CD14-positive monocyte (primary cell): ENCODE measurements at regions not wholly inside any gene's neighbourhood (a gene's known extent, or its start where the extent isn't known, plus 50 kb on each side); places are given as distances from the start of the nearest gene placed in this dataset.

Experiments used
- DNase-seq, 3 donors: peaks; one replicate each; pipeline ENCODE4 v3.0.0-alpha.2; 2011 to 2022
- H2AFZ ChIP-seq: 2 replicates; pipeline ENCODE4 v1.6.0; 2012; ENCODE audit warnings: mild to moderate bottlenecking, low read depth, low read length, inconsistent platforms; ENCODE audit not compliant: insufficient read depth, poor library complexity, severe bottlenecking
- H3K27ac ChIP-seq, 2 donors: 1 replicate in 1 of 2; 2 replicates in 1 of 2; pipeline ENCODE4 v1.5.1; 2012 to 2013; ENCODE audit warnings: low read length in 2 of 2, control low read depth in 1 of 2, inconsistent platforms in 1 of 2, low read depth in 1 of 2, mild to moderate bottlenecking in 1 of 2
- H3K27me3 ChIP-seq, 2 donors: one replicate each; pipeline versions ENCODE4 v1.6.0 to v1.6.1; 2011 to 2013; ENCODE audit warnings: low read length in 2 of 2; ENCODE audit not compliant: control insufficient read depth in 2 of 2, insufficient read depth in 2 of 2
- H3K36me3 ChIP-seq, 2 donors: replicated peaks in 1 of 2; 1 replicate in 1 of 2; 2 replicates in 1 of 2; pipeline versions ENCODE4 v1.5.1 to v1.6.1; 2012 to 2013; ENCODE audit warnings: low read length in 2 of 2, control low read depth in 1 of 2, inconsistent platforms in 1 of 2, mild to moderate bottlenecking in 1 of 2; ENCODE audit not compliant: insufficient read depth in 2 of 2, control insufficient read depth in 1 of 2
- H3K4me1 ChIP-seq, 2 donors: 1 replicate in 1 of 2; 2 replicates in 1 of 2; pipeline versions ENCODE4 v1.5.1 to v1.6.1; 2012 to 2013; ENCODE audit warnings: low read length in 2 of 2, control low read depth in 1 of 2, inconsistent platforms in 1 of 2, mild to moderate bottlenecking in 1 of 2, moderate library complexity in 1 of 2; ENCODE audit not compliant: insufficient read depth in 2 of 2, control insufficient read depth in 1 of 2
- H3K4me2 ChIP-seq: replicated peaks from 2 replicates; pipeline ENCODE3; 2012; ENCODE audit warnings: low read length, moderate library complexity, mild to moderate bottlenecking; ENCODE audit not compliant: poor library complexity, severe bottlenecking; ENCODE audit errors: extremely low read depth
- H3K4me3 ChIP-seq, 3 experiments: fragments of 200-600 bp in 1 of 3; sonication (generic) in 1 of 3; replicated peaks in 1 of 3; 1 replicate in 2 of 3; 2 replicates in 1 of 3; pipeline ENCODE4 v1.5.1; 2011 to 2013; ENCODE audit warnings: low read length in 3 of 3, mild to moderate bottlenecking in 3 of 3, control low read depth in 2 of 3, low read depth in 2 of 3, inconsistent platforms in 1 of 3, moderate library complexity in 1 of 3
- H3K79me2 ChIP-seq: 2 replicates; pipeline ENCODE4 v1.6.0; 2012; ENCODE audit warnings: mild to moderate bottlenecking, control low read depth, inconsistent platforms, low read length, moderate library complexity; ENCODE audit not compliant: insufficient read depth
- H3K9ac ChIP-seq: 2 replicates; pipeline ENCODE4 v1.6.0; 2017; ENCODE audit warnings: low read length, mild to moderate bottlenecking; ENCODE audit not compliant: insufficient read depth, poor library complexity, severe bottlenecking
- H3K9me3 ChIP-seq, 2 donors: replicated peaks in 1 of 2; 1 replicate in 1 of 2; 2 replicates in 1 of 2; pipeline versions ENCODE4 v1.5.1 to v1.6.1; 2012 to 2013; ENCODE audit warnings: low read length in 2 of 2, control low read depth in 1 of 2; ENCODE audit not compliant: control insufficient read depth in 1 of 2, insufficient read depth in 1 of 2
- H4K20me1 ChIP-seq: 2 replicates; pipeline ENCODE4 v1.6.0; 2012; ENCODE audit warnings: mild to moderate bottlenecking, low read length, control low read depth, moderate library complexity; ENCODE audit not compliant: insufficient read depth
- H3K27ac Mint-ChIP-seq, 7 donors: one replicate each; pipeline ENCODE4 v1.8.0; 2020; ENCODE audit warnings: mild to moderate bottlenecking in 7 of 7, mixed read lengths in 7 of 7, moderate library complexity in 6 of 7, inconsistent platforms in 2 of 7
- H3K27me3 Mint-ChIP-seq, 3 donors: one replicate each; pipeline ENCODE4 v1.8.0; 2021 to 2022; ENCODE audit warnings: low read depth in 3 of 3, mild to moderate bottlenecking in 3 of 3, mixed read lengths in 3 of 3, moderate library complexity in 3 of 3, inconsistent platforms in 1 of 3
- H3K36me3 Mint-ChIP-seq, 2 donors: one replicate each; pipeline ENCODE4 v1.8.0; 2020; ENCODE audit warnings: mixed read lengths in 2 of 2, inconsistent platforms in 1 of 2, mild to moderate bottlenecking in 1 of 2
- H3K4me1 Mint-ChIP-seq: one replicate; pipeline ENCODE4 v1.8.0; 2020; ENCODE audit warnings: mild to moderate bottlenecking, mixed read lengths
- H3K4me3 Mint-ChIP-seq, 2 donors: one replicate each; pipeline ENCODE4 v1.8.0; 2020; ENCODE audit warnings: mild to moderate bottlenecking in 2 of 2, mixed read lengths in 2 of 2, moderate library complexity in 1 of 2
- H3K9me3 Mint-ChIP-seq, 7 donors: one replicate each; pipeline ENCODE4 v1.8.0; 2020 to 2022; ENCODE audit warnings: mixed read lengths in 7 of 7, mild to moderate bottlenecking in 6 of 7, moderate library complexity in 6 of 7, inconsistent platforms in 2 of 7
- CTCF ChIP-seq: fragments of 200-600 bp; IDR thresholded peaks from one replicate; pipeline ENCODE4 v1.8.0; 2022; ENCODE audit warnings: antibody characterized with exemption, mild to moderate bottlenecking
- WGBS: methylation state at CpG from one replicate; pipeline ENCODE4 v1.1.5; 2013; ENCODE audit warnings: missing lambda C conversion rate; ENCODE audit not compliant: insufficient coverage; 5-methylcytosine and 5-hydroxymethylcytosine counted together
- intact Hi-C, 2 donors: fragments of 100-400 bp; cut with micrococcal nuclease; formaldehyde crosslinking; loops; one replicate each; pipeline versions ENCODE4 v1.15.0 to v1.15.1; 2023

DNA sequence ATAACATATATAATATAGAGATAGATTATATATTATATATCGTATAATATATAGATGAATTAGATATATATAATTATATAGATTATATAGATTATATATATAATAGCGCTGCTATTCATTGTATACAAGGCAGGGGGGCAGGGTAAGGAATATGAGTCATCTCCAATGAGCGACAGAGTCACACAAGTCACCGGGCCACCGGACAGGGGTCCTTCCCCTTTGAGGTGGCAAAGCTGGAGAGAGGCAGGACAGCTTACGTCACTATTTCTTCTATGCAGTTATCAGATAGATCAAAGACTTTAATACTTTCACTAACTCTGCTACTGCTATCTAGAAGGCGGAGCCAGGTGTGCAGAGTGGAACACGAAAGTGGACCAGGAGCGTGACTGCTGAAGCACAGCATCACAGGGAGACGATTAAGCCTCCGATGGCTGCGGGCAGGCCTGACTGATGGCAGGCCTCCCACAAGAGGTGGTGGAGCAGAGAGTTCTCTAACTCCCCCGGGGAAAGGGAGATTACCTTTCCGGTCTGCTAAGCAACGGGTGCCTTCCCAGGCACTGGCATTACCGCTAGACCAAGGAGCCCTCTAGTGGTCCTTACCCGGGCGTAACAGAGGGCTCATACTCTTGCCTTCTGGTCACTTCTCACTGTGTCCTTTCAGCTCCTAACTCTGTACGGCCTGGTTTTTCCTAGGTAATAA lies 2154.7 kb downstream of the MRPL39 start:
- Histone ChIP-seq H4K20me1 (no peaks in the 10 kb centered on the region), H3K36me3 (no peaks in the 10 kb centered on the region), H3K79me2 (no peaks in the 10 kb centered on the region), H3K4me1 (no peaks in the 10 kb centered on the region), H3K4me2 (no peak overlapping the region), H2AFZ (no peak overlapping the region), H3K27ac (no peak overlapping the region), H3K9ac (no peak overlapping the region), H3K4me3 (no peak overlapping the region), H3K9me3 (no peaks in the 10 kb centered on the region), H3K27me3 (no peaks in the 10 kb centered on the region)
- Mint-ChIP-seq H3K36me3 (no peaks in the 10 kb centered on the region), H3K27ac (no peak overlapping the region), H3K27me3 (peaks cover 0 to 2% (median 0%) of the 10 kb centered on the region in 3 donors), H3K9me3 (peaks cover 0 to 3% (median 0%) of the 10 kb centered on the region in 7 donors), H3K4me3 (no peak overlapping the region), H3K4me1 (no peaks in the 10 kb centered on the region)
- intact Hi-C loops, result no loop called here
- no peak for DNase-seq
- TF ChIP-seq CTCF, result no peak
- 30% methylated on average over 10 of the region's 19 CpGs for WGBS

DNA sequence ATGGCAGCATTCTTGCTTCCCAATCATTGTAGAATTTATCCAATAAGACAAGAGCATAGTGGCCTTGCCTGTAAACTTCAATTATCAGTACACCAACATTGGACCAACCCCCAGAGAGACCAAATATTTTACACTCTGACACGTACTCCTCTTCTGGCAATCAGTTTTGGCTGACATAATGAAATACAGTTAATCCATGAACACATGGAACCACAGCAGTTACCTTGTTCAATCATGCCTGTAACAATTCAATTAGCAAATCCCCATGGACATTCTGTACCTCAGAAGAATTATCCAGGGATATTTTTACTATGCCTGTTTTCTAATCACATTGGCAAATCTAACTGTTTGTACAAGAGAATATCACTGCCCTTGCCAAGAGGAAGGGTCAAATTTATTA lies 2162.0 kb downstream of the MRPL39 start:
- no peaks in the 10 kb centered on the region for H3K27me3 ChIP-seq
- DNase-seq, result no peak
- H3K4me1 Mint-ChIP-seq, result no peaks in the 10 kb centered on the region
- no peak for TF ChIP-seq CTCF
- no peak overlapping the region for H3K4me3 ChIP-seq
- WGBS, result 70% methylated on average over 1 of the region's 1 CpG
- no peak overlapping the region for H3K27ac ChIP-seq
- no peaks in the 10 kb centered on the region for H3K27me3 Mint-ChIP-seq
- no peaks in the 10 kb centered on the region for H3K9me3 ChIP-seq
- H4K20me1 ChIP-seq, result no peaks in the 10 kb centered on the region
- no peaks in the 10 kb centered on the region for H3K36me3 Mint-ChIP-seq
- no peak overlapping the region for H3K27ac Mint-ChIP-seq
- no peak overlapping the region for H2AFZ ChIP-seq
- H3K9ac ChIP-seq, result no peak overlapping the region
- no peak overlapping the region for H3K4me3 Mint-ChIP-seq
- H3K36me3 ChIP-seq, result no peaks in the 10 kb centered on the region
- intact Hi-C loops, result no loop called here
- H3K79me2 ChIP-seq, result no peaks in the 10 kb centered on the region
- H3K4me2 ChIP-seq, result no peak overlapping the region
- no peaks in the 10 kb centered on the region for H3K4me1 ChIP-seq
- peaks cover 0 to 4% (median 0%) of the 10 kb centered on the region in 7 donors for H3K9me3 Mint-ChIP-seq
